Stimulated activated CD8-positive, alpha-beta memory T cell treated with anti-CD3 and anti-CD28 coated beads, Interleukin-4, amount 100 ng/mL, for 24 hours (primary cell): ENCODE measurements at regions not wholly inside any gene's neighbourhood (a gene's known extent, or its start where the extent isn't known, plus 50 kb on each side); places are given as distances from the start of the nearest gene placed in this dataset.

Experiments used
- DNase-seq: peaks from one replicate; pipeline ENCODE4 v3.0.0-alpha.2; 2020; ENCODE audit warnings: low read depth

DNA sequence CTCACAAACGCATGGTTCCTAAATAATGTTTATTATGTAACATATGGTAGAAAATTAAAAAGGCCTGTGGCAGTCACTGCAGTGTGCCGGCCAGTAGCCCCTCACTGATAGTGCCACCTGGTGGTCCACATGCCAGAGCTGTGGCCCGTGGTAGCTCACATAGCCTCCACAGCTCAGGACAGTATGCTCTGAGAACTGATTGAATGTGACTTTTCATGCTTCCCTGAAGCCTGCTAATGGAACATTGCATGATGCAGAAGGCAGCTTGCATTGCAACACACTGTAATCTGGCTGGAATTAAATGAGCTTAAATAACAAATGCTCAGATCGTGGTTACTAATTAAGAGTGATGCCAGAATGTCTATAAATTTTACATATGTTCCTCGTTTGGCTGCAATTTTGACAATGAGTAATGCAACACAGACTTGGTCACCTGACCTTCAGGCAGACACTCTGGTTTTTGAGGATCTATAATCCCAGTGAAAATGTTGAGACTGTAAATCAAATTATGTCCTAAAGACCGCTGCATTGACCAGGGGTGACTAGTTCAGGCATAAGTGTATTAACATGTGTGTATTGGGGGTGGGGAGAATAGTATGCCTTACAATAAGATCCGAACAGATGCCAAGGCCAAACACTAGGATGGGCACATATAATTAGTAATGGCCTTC, 566.4 kb downstream of the METTL15 start:
- DNase-seq, result no peak

DNA sequence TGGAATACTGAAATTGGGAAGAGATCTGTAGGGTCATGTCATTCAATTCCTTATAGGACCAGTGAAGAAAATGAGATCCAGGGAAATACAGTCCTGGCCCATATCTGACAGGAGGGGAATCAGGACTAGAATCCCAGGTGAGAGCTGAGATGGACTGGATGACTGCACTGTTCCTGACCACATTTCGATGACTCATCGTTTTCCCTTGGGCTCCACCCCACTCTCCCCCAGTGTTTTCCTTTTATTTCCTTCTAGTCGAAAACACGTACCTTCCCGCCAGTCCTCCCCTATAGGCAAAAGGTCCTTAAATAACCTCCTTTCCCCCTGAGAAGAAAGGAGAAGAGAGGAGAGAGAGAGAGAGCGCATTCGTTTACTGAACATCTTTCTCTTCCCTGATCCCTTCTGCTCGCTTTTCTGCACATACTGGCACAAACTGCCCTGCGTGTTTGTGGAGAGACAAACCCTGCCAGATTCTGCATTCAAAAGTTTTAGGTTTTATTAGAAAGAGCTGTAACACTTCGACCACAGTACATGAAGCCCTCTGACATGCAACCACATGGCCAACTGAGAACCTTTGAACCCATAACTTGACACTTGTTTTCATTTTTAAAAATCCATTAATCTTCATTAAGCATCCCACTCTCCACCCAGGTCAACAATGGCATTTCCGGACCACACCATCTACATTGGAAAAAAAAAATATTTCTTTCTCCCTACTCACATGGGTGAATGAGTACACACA, 565.7 kb downstream of the METTL15 start:
- no peak for DNase-seq

DNA sequence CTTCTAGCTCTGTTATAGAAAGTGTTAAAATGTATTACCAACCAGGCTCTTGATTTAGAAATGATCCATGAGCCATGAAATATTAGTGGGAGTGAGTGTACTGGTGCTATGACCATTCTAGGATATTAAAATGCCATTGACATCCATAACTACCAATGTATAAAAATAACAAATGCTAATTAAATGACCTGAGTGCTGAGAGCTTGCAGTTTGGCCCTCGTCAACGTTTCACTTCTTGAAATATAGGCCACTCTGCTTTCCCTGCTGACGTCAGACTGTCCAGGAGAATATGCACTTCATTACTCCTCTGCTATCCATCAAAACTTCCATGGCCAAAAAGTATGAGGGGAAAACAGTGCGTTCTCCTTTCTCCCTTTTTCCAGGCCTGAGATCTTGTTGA, 563.1 kb downstream of the METTL15 start:
- DNase-seq, result no peak

DNA sequence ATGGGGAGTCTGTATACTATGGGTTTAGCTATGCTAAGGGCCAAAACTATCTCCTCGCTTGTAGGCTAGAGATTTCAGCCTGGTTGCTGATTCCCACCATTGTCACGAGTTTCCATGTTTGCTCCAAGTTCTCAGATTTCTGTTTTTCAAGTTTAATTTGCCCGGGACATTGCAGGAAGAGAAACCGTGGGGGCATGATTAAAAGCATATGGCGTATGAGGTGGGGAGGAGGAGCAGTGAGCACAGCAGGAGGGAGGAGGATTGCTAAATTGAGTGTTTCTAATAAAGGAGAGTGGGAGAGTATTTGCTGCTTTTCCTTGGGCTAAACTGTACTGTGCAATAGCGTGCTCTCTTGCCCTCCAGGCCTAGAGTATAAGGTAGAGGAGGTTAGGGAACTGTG, 558.4 kb downstream of the METTL15 start:
- no peak for DNase-seq

DNA sequence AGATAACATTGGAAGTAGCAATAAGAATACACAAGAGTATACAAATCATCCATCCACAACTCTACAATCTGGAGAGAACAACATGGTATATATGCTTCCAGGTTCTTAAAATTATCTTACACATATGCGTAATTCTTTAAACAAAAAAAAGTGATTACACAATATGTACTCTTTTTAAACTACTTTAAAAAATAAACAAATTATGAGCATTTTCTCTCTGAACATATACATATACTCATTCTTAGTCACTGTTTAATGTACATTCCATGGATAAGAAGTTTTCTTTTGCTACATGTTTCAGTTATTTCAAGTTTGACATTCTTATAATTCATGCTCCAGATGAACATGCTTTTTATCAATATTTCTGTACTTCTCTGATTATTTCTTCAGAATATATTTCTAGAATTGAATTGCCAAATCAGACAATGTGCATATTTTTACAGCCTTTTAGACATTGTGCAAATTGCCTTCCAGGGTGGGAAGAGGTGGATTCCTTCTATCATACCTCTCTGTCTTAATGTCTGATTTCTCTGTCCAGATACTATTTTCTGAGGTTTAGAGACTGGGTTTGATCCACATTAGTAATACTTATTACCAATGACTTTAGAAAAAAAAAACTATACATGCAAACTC, 551.6 kb downstream of the METTL15 start:
- DNase-seq, result no peak

DNA sequence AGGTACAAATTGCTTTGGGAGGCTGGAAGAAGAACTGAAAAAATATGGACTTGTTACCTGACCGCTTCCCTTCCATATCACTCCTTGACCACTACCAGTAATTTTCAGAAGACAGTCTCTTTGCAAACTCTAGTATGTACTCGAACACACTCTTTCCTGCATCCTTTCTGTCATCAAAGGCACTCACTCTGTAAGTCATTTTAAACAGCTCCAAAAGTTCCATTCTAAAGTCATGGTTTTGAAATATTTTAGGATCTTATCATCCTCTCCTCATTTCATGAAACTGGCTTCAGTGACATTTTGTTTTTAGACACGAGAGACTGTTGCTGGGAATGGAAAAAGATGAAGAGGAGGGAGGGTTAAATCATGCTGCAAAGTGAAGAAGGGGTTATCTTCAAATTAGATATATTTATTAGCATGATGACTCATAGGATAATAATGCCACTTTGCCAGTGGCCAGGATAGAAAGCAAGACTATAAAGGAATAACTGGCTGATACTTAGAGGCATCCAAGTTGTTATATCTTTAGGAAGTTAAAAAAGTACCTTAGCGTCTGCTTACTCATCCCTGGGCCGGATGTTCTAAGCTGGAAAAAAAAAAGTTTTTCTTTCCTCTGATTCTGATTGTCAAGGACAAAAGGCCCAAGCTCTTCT, 549.3 kb downstream of the METTL15 start:
- DNase-seq, result no peak

DNA sequence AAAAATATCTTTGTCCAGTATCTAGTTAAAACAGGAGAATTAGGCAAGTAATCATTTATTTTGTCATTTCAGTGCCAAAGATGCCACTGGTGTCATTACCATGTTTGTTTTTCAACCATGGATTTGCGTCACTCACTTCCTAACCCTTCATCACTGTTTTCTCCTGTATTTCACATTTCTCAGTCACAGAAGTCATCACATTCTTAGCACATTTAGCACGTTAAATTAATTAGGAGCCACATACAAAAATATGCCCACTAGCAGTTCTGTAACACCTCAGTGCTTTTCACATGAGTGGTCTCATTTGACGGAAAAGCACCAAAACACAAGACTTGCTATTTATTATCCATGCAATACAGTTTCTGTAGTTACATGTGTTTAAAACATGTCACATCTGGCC, 546.0 kb downstream of the METTL15 start:
- no peak for DNase-seq

DNA sequence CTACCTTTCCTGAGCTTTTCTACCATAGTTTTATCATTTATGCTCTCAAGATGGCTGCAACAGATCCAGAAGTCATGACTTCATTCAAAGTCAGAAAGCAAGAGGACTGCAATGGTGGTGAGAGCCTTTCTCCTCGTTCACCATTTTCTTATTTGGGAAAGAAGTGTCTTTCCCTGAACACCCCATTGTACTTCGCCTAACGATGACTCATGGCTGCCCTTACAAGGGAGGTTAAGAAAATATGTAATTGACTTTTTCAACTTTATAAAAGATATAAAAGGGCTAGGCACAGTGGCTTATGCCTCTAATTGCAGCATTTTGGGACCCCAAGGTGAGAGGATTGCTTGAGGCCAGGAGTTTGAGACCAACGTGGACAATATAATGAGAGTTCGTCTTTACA, 541.7 kb downstream of the METTL15 start:
- DNase-seq, result no peak

DNA sequence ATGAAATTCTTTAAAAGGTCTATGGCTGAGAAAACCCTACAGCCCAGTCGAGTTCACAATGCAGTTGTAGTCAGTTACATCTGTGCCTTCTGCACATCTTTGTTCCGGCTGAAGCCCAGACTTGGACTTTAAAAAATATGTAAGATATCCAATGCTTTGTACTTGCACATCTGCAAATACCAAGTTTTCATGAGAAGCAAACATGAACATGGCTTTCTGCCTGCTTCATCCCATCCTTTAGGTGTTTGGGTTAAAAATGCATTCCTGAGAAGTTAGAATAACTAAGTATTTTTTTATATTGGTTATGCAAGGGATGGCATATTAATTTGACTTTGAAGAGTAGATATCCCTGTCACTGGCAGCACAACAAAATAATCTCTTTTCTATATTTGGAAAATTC, 528.4 kb downstream of the METTL15 start:
- no peak for DNase-seq

DNA sequence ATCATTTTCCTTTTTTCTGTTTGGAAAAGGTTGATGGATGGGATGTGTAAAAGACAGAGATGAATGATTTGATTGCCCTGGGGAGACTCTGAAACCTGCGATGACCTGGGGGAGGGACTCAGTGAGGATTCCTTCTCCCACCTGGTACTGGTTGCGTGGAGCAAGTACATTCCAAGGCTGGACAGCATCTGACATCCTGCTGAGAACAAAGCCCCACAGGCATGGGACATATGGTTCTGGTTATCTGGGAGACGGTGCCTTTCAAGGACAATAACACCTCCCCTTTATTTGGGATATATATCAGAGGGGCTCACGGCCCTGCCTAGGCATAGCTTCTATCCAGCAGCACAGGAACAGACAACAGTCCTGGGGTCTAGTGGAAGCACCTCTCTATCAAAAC, 527.8 kb downstream of the METTL15 start:
- no peak for DNase-seq

DNA sequence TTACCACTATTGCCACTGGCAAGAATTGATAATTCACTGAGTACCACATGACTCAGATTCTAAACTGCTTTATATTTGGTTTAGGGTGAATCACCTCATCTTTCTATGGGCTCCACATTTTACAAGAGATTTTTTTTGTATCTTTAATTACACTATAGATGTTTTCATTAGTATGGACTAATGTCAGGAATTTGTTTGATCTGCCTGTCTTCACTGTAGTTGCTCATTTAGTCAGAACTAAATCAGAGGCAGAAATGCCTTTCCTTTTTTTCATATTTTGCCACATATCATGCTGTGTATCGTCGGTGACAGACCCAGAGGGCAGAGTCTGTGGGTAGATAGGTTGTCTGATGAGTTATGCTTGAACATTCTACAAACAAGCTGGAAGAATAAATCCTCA, 524.1 kb downstream of the METTL15 start:
- DNase-seq, result no peak

DNA sequence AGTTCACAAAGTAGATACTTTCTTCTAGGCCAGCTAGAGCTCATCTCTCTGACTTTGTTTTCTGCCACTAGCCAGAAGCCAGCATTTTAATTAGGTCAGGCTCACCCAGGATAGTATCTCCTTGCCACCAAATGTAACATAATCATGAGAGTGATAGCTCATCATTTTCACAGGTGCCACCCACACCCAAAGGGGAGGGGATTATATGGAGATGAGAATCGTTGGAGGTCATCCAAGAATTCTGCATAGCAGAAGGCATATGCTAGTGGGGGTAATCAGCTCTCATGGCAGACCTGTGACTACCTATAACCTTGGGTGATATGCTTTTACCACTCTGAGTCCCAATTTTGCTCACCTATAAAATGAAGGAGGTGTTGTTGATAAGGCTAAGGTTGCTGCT, 523.0 kb downstream of the METTL15 start:
- no peak for DNase-seq

DNA sequence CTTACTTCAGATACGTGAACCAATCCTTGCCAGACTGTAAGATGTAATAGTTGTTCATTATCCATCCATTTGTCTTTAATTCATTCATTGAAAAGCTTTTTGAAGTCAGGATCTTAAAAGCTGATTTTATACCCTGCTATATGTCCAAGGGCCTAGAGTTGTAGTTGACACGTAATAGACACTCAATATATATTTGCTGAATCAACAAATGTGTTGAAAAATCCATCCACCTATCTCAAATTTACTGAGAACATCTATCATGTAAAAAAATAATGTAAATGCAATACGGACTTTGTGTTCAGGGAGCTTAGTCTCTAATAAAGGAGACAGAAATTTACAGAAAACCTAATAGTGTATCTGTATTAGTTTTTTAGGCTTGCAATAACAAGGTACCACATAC, 521.0 kb downstream of the METTL15 start:
- no peak for DNase-seq

DNA sequence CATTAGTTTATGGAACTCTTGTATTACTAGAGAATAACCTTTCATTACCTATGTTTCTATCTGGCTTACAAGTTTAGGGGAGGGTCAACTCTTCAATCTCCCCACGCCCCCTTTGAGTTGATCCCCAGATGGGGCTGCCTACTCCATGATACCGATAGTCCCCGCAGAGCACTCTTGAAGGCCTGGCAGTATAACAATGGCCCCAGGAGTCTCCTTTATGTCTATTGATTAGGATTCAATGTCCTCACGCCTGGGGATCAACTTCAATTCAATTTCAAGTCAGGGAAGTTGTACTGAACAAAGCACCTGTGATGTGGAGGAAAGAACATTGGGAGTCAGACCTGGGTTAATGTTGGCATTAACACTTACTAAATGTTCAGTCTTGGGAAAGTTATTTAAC, 520.2 kb downstream of the METTL15 start:
- DNase-seq, result no peak

DNA sequence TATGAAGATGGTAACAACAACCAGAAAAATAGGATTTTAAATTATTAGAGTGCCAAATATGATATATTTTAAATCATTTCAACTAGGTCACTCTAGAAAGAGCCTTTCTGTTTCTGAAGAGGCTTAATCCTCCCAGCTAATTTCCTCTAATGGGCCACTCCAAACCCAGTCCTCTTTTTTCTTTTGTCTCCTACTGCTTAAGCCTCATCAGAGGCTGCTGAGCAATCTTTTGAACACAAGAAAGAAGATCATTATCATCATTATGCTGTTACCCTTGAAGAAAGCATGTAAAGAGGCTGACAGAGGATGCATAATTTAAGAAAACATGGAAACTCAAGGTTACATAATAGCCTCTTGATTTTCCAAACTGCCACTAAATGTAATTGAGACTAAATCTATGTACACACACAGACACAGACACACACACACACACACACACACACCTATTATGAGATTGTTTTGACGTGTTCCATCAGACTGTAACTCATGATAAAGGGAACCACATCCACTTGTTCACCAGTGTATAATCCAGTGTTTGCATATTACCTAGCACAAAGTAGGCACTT, 519.6 kb downstream of the METTL15 start:
- no peak for DNase-seq

DNA sequence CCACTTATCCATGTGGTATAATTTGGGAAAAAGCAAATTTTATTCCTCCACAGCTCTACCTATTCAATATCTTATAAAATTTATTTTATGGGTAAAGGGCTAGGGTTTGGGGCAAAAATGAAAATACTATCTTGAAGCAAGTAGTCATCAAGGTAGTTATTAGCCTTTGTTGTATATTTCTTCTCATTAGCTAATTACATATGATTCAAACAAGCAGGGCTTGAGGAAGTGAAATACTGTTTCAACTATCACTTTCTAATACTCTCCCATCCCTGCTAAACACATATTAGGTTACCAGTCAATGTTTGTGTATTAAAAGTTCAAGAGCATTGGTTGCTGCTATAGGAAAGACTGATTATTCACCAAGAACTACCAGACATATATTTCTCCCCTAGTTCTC, 517.3 kb downstream of the METTL15 start:
- DNase-seq, result no peak

DNA sequence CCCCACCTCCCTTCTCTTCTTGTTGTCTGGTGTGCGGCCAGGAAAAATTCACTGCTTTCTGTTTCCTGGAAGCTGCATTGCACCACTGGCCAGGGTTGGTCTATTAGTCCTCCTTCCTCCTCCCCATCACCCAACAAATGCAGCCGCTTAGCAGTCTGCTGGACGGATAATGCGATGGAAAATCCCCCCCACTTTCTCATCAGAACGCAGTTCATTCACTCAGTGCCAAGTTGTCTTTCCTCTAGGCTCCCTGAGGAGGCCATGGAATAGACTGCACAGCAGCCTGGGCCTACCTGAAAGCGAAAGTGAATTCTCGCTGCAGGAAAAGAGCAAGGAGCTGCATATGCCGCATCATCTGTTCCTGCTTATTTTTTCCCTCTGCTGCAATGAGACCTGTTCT, 513.6 kb downstream of the METTL15 start:
- no peak for DNase-seq

DNA sequence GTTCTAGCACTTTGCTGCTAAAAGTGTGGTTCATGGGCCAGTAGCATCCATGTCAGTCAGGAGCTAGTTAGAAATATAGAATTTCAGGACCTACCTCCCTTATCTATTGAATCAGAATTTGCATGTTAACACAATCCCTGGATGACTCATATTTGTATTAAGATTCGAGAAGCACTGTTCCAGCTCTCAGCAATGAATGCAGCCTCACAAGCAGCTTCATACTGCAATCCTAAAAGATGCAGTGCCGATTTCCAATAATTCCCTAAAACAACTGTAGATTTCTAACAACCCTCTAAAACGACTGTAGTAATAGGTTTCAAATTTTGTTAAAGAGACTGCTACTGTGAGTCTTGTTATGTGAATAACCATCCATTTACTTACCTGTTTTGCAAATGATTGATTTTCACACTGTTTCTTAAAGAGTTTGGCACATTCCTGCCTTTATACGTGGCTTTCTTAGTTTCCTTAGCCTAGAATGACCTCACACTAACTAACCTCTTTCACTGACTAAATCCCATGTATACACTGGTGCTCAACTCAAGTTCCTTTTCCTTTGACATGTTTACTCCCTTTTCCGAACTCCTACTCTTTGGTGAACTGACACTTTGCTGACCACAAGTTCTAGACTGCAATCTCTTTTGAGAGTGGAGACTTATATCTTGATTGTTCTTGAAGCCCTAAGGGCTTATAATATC, 511.8 kb downstream of the METTL15 start:
- DNase-seq, result no peak

DNA sequence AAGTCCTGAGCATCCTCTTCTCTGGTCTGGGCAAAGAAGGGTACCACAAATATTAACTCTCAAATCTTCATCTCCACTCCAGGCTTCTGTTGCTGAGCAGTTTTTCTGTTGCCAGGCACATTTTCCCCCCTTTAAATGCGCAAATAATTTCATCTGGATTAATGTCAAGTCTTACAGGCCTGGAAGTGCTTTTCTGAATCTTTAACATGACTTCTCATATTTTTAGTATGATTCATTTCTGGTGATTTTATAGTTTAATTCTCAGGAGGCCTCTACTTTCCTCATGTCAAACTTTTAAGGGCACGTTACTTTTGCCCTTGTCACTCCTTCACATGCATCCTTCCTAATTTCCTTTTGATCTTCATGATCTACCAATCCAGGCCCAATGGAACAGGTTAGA, 510.2 kb downstream of the METTL15 start:
- DNase-seq, result no peak

DNA sequence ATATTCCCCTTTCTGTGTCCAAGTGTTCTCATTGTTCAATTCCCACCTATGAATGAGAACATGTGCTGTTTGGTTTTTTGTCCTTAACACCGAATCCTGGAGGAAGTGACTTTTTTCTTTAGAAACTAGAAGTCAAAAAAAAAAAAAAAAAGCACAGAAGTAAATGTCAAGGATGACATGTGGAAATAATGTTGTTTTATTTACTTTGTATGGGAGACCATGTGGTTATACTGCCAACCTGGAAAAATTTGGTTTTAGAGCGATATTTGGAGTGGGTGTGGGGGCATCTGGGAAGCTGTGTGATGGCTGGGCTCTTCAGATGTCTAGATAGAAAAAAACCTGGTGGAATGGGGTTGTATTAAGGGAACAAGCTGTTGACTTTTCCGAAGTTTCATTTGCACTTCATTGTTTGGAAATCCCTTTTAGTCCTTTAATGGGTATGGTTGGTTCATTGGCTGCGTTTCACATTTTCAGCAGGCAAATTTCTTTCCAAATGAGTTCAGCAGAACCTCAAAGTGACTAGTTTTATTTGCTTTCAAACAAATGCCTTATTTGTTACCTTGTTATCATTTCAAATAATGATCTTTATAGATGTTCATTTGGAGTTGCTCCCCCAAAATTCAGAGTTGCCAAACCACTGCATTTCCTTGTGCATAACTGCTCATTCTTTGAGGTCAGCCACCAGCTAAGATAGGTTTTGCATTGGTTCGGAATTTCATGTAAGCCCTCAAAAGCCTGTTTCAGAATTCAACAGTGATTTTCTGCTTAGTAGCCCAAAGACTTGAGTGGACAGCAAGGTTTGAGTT, 508.2 kb downstream of the METTL15 start:
- DNase-seq, result no peak

DNA sequence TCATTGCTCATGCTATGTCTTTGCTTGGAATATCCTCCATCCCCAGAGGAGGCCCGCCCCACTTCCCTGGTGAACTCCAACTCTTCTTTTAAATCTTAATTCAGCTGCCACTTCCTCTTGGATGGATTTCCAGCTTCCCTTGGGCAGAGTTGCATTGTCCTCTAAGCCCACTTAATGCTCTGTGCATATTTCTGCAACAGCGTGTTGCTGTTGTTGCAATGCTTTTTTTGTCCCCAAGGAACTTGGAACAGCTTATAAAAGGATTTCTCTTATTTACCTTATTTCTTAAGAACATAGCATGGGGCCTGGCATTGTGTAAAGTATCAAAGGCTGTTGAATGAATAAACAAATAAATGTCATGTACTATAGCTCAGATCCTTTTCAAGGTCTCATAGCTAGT, 507.4 kb downstream of the METTL15 start:
- DNase-seq, result no peak
